ENCODE measurements at regions not wholly inside any gene's neighbourhood (a gene's known extent, or its start where the extent isn't known, plus 50 kb on each side); places are given as distances from the start of the nearest gene placed in this dataset.

DNA sequence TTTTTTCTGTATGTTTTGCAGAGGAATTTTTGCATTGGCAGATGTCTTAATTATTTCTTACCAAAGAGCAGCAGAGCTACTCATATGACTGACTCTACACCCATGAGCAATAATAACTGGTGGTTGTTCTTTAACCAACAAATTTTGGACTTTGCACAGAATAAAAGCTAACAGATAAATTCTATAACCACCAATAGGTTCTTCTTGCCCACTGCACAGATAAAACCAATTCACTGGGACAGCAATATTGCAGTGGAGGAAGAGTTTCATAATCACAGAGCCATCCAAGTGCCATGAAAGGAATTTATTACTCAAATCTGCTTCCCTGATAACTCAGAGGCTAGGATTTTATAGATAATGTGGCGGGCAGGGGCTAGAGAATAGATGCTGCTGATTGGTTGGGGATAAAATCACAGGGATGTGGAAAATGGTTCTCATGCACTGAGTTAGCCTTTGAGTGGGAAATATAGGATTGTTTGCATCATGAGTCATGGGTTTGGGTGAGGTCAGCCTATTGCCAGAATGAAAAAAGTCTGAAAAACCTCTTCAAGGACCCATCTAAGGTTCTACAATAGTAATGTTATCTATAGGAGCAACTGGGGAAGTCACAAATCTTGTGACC is 104.3 kb upstream of the PCDH17 start:
- Histone ChIP-seq H3K9me3 (no peaks in the 10 kb centered on the region), H3K4me3 (no peak overlapping the region), H3K4me2 (no peak overlapping the region), H3K27ac (no peak overlapping the region), H3K4me1 (no peaks in the 10 kb centered on the region)
- WGBS (ENCODE audit: missing lambda C conversion rate), result 0% methylated on average over 1 of the region's 1 CpG
- ATAC-seq (no peak), DNase-seq (ENCODE audit: low read depth in 1 of 2, low spot score in 1 of 2) (no peak), FAIRE-seq (no peak)
- TF ChIP-seq POLR2AphosphoS2 (conservative IDR thresholded peaks at IDR 0.05; ENCODE audit: low read length), result no peak
- TF ChIP-seq NR3C1 (IDR thresholded peaks at IDR 0.05), result no peak
- TF ChIP-seq FOSL2 (IDR thresholded peaks at IDR 0.05), result no peak
- TF ChIP-seq FOSL2 (CRISPR knock-in tag; IDR thresholded peaks at IDR 0.05), result no peak
- no peak for TF ChIP-seq EP300 (IDR thresholded peaks at IDR 0.05)
- POLR2A ChIA-PET, result no interaction called here
- CTCF ChIA-PET, result no interaction called here

DNA sequence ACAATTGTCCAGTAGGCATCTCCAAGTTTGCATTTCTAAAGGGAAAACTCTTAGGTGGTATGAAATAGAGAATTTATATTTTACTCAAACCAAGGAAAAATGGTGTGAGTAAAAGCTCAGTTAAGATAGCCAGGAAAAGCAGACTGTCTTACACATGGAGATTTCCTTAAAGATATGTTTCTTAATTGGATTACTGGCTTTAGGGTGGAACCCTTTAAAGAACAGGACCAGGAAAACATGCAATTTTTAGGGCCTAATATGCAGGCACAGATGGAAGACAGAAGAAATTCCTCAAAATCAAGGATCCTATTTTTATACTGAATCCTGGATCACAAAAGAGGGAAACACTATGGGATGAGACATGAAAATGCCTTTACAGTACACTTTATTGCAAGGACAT is 100.3 kb upstream of the PCDH17 start:
- Histone ChIP-seq H3K9me3 (no peaks in the 10 kb centered on the region), H3K4me2 (no peak overlapping the region), H3K4me3 (no peak overlapping the region), H3K27ac (no peak overlapping the region), H3K4me1 (no peaks in the 10 kb centered on the region)
- CTCF ChIA-PET, result no interaction called here
- ATAC-seq (no peak), DNase-seq (ENCODE audit: low read depth in 1 of 2, low spot score in 1 of 2) (no peak), FAIRE-seq (no peak)
- no peak for TF ChIP-seq RARB (CRISPR knock-in tag; IDR thresholded peaks at IDR 0.05)
- TF ChIP-seq MAZ (IDR thresholded peaks at IDR 0.05; ENCODE audit: borderline replicate concordance, low read depth, low read length), result no peak
- TF ChIP-seq HOXB5 (CRISPR knock-in tag; IDR thresholded peaks at IDR 0.05), result no peak
- no peak for TF ChIP-seq TFCP2L1 (CRISPR knock-in tag; IDR thresholded peaks at IDR 0.05)
- TF ChIP-seq CBX2 (IDR thresholded peaks at IDR 0.05; ENCODE audit: borderline replicate concordance, low read depth), result no peak
- no peak for TF ChIP-seq EHF (CRISPR knock-in tag; IDR thresholded peaks at IDR 0.05)
- no peak for TF ChIP-seq POLR2A (IDR thresholded peaks at IDR 0.05; ENCODE audit: low read length)
- no peak for TF ChIP-seq FOXS1 (CRISPR knock-in tag; IDR thresholded peaks at IDR 0.05)
- no peak for TF ChIP-seq ZSCAN20 (CRISPR knock-in tag; IDR thresholded peaks at IDR 0.05)
- TF ChIP-seq CBX8 (IDR thresholded peaks at IDR 0.05), result no peak
- no peak for TF ChIP-seq MAX (IDR thresholded peaks at IDR 0.05)
- no peak for TF ChIP-seq FOSL2 (IDR thresholded peaks at IDR 0.05)
- no peak for TF ChIP-seq FOSL2 (CRISPR knock-in tag; IDR thresholded peaks at IDR 0.05)
- TF ChIP-seq RFX5 (IDR thresholded peaks at IDR 0.05), result no peak
- no peak for TF ChIP-seq MYC (IDR thresholded peaks at IDR 0.05; ENCODE audit: borderline replicate concordance, low read length)
- TF ChIP-seq, protein P1, sequence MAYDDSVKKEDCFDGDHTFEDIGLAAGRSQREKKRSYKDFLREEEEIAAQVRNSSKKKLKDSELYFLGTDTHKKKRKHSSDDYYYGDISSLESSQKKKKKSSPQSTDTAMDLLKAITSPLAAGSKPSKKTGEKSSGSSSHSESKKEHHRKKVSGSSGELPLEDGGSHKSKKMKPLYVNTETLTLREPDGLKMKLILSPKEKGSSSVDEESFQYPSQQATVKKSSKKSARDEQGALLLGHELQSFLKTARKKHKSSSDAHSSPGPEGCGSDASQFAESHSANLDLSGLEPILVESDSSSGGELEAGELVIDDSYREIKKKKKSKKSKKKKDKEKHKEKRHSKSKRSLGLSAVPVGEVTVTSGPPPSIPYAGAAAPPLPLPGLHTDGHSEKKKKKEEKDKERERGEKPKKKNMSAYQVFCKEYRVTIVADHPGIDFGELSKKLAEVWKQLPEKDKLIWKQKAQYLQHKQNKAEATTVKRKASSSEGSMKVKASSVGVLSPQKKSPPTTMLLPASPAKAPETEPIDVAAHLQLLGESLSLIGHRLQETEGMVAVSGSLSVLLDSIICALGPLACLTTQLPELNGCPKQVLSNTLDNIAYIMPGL (CRISPR knock-in tag; IDR thresholded peaks at IDR 0.05; ENCODE audit: borderline replicate concordance), result no peak
- POLR2A ChIA-PET, result no interaction called here

- TF ChIP-seq BHLHE40 (IDR thresholded peaks at IDR 0.05; ENCODE audit: low read depth, low read length) (no peak), MAFK (IDR thresholded peaks at IDR 0.05; ENCODE audit: partially characterized antibody) (no peak), NR3C1 (IDR thresholded peaks at IDR 0.05) (no peak), TFCP2L1 (CRISPR knock-in tag; IDR thresholded peaks at IDR 0.05) (no peak), RARB (CRISPR knock-in tag; IDR thresholded peaks at IDR 0.05) (no peak), TP53 (CRISPR knock-in tag; IDR thresholded peaks at IDR 0.05) (no peak), KDM1A (IDR thresholded peaks at IDR 0.05; ENCODE audit: low read depth) (no peak), ESRRA (IDR thresholded peaks at IDR 0.05; ENCODE audit: borderline replicate concordance, low read length) (no peak), FOSB (CRISPR knock-in tag; IDR thresholded peaks at IDR 0.05) (no peak), MAX (IDR thresholded peaks at IDR 0.05) (no peak), EP300 (IDR thresholded peaks at IDR 0.05) (no peak), CBX8 (IDR thresholded peaks at IDR 0.05) (no peak), SMC3 (IDR thresholded peaks at IDR 0.05) (no peak)
- TF ChIP-seq, protein P2, sequence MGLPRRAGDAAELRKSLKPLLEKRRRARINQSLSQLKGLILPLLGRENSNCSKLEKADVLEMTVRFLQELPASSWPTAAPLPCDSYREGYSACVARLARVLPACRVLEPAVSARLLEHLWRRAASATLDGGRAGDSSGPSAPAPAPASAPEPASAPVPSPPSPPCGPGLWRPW (IDR thresholded peaks at IDR 0.05), result no peak
- TF ChIP-seq, protein P3, sequence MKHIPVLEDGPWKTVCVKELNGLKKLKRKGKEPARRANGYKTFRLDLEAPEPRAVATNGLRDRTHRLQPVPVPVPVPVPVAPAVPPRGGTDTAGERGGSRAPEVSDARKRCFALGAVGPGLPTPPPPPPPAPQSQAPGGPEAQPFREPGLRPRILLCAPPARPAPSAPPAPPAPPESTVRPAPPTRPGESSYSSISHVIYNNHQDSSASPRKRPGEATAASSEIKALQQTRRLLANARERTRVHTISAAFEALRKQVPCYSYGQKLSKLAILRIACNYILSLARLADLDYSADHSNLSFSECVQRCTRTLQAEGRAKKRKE (CRISPR knock-in tag; IDR thresholded peaks at IDR 0.05; ENCODE audit: low read depth), result no peak
- ATAC-seq (no peak), DNase-seq (ENCODE audit: low read depth in 1 of 2, low spot score in 1 of 2) (no peak), FAIRE-seq (no peak)
- no peaks in the 10 kb centered on the region for H3K4me1 ChIP-seq
- no peak overlapping the region for H3K4me2 ChIP-seq
- H3K27ac ChIP-seq, result no peak overlapping the region
- ChIA-PET CTCF (no interaction called here), POLR2A (no interaction called here)
- H3K9me3 ChIP-seq, result no peaks in the 10 kb centered on the region
- no peak overlapping the region for H3K4me3 ChIP-seq
Measured at GRCh38 chr13:57546942-57547341, 84.6 kb upstream of the PCDH17 start.

Data from A549 (cell line).